ENCODE measurements at regions not wholly inside any gene's neighbourhood (a gene's known extent, or its start where the extent isn't known, plus 50 kb on each side); places are given as distances from the start of the nearest gene placed in this dataset.

- DNase-seq = no peak
Observed at GRCh38 chr4:181424362-181425016, 818.7 kb upstream of the TENM3 start.

- DNase-seq = no peak
Observed at GRCh38 chr4:181427076-181427475, 816.1 kb upstream of the TENM3 start.

- DNase-seq = no peak
Observed at GRCh38 chr4:181431006-181431405, 812.2 kb upstream of the TENM3 start.

GRCh38 chr4:181431661-181432060, 811.5 kb upstream of the TENM3 start:
- DNase-seq = no peak

GRCh38 chr4:181432335-181432734, 810.9 kb upstream of the TENM3 start:
- DNase-seq = no peak

GRCh38 chr4:181437895-181438294, 805.3 kb upstream of the TENM3 start:
- DNase-seq = no peak

GRCh38 chr4:181438641-181439040, 804.6 kb upstream of the TENM3 start:
- DNase-seq = no peak

- DNase-seq = no peak
Observed at GRCh38 chr4:181443021-181443420, 800.2 kb upstream of the TENM3 start.

GRCh38 chr4:181465826-181466225, 777.4 kb upstream of the TENM3 start:
- no peak for DNase-seq

GRCh38 chr4:181468451-181468850, 774.8 kb upstream of the TENM3 start:
- no peak for DNase-seq

GRCh38 chr4:181470306-181470705, 772.9 kb upstream of the TENM3 start:
- no peak for DNase-seq

- no peak for DNase-seq
Observed at GRCh38 chr4:181475359-181475758, 767.8 kb upstream of the TENM3 start.

GRCh38 chr4:181475781-181476507, 767.3 kb upstream of the TENM3 start:
- DNase-seq = no peak

GRCh38 chr4:181476508-181476890, 766.7 kb upstream of the TENM3 start:
- DNase-seq = no peak

GRCh38 chr4:181477591-181477990, 765.6 kb upstream of the TENM3 start:
- no peak for DNase-seq

- DNase-seq = no peak
Observed at GRCh38 chr4:181478656-181479055, 764.5 kb upstream of the TENM3 start.

- no peak for DNase-seq
Observed at GRCh38 chr4:181479141-181479540, 764.1 kb upstream of the TENM3 start.

- no peak for DNase-seq
Observed at GRCh38 chr4:181484396-181484795, 758.8 kb upstream of the TENM3 start.

- no peak for DNase-seq
Observed at GRCh38 chr4:181488926-181489325, 754.3 kb upstream of the TENM3 start.

GRCh38 chr4:181498148-181498547, 745.1 kb upstream of the TENM3 start:
- DNase-seq = no peak

GRCh38 chr4:181502611-181503010, 740.6 kb upstream of the TENM3 start:
- no peak for DNase-seq

- DNase-seq = no peak
Observed at GRCh38 chr4:181503687-181504390, 739.4 kb upstream of the TENM3 start.

GRCh38 chr4:181504924-181505323, 738.3 kb upstream of the TENM3 start:
- no peak for DNase-seq

GRCh38 chr4:181507180-181507835, 735.9 kb upstream of the TENM3 start:
- DNase-seq = no peak
